ENCODE measurements at regions not wholly inside any gene's neighbourhood (a gene's known extent, or its start where the extent isn't known, plus 50 kb on each side); places are given as distances from the start of the nearest gene placed in this dataset.

GRCh38 chr9:115261656-115262081 lies 143.7 kb upstream of the TNC start:
- Mint-ChIP-seq H3K4me3 (no peak overlapping the region), H3K27me3 (peaks cover 7% of the 10 kb centered on the region), H3K4me1 (no peaks in the 10 kb centered on the region), H3K9me3 (no peaks in the 10 kb centered on the region), H3K27ac (no peak overlapping the region), H3K36me3 (ENCODE audit: low read depth) (no peaks in the 10 kb centered on the region)
- DNase-seq (no peak), ATAC-seq (no peak)

DNA sequence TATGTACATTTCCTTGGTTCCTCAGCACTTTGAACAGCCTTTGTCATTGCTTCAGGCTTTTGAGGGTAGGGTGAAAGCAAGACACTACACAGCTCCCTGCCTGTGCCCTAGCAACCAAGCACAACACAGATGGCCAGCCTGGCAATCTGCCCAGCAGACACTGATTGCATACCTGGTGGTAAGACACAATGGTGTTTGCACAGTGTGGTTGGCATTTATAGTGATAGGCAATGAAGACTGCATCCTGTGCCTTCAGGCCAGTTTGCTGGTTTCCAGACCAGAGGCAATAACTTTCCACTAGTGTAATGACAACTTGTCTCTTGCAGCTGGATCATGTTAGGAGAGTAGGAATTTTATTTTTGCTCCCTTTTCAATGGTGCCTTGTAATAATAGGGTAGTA lies 144.5 kb upstream of the TNC start:
- Mint-ChIP-seq H3K4me1 (no peaks in the 10 kb centered on the region), H3K9me3 (no peaks in the 10 kb centered on the region), H3K36me3 (ENCODE audit: low read depth) (no peaks in the 10 kb centered on the region), H3K4me3 (no peak overlapping the region), H3K27ac (no peak overlapping the region), H3K27me3 (peaks cover 4% of the 10 kb centered on the region)
- ATAC-seq (no peak), DNase-seq (no peak)

DNA sequence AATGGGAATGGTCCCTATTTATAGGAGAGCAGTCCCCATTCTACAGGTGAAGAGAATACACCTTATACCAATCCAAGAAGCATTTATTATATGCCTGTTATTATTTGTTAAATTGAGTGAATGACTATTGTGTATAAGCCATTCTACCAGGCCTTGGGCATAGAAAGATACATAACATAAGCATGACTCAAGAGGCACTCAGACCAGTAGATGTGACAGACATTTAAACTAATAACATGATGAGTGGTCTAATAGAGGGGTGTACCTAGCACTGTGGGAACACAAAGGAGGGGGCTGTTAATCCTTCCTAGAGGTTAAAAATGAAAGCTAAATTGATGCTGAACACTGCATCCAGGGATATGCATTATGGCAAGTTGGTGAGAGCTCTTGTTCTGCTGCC lies 145.0 kb upstream of the TNC start:
- peaks cover 4% of the 10 kb centered on the region for H3K27me3 Mint-ChIP-seq

GRCh38 chr9:115263371-115264075 lies 145.6 kb upstream of the TNC start:
- no peaks in the 10 kb centered on the region for H3K36me3 Mint-ChIP-seq (ENCODE audit: low read depth)
- H3K9me3 Mint-ChIP-seq: no peaks in the 10 kb centered on the region
- no peak overlapping the region for H3K27ac Mint-ChIP-seq
- no peak overlapping the region for H3K4me3 Mint-ChIP-seq
- DNase-seq: no peak
- H3K4me1 Mint-ChIP-seq: no peaks in the 10 kb centered on the region
- peaks cover 4% of the 10 kb centered on the region for H3K27me3 Mint-ChIP-seq
- no peak for ATAC-seq

More for the DNA sequence above, 145.0 kb upstream of the TNC start:
- Mint-ChIP-seq H3K4me3 (no peak overlapping the region), H3K36me3 (ENCODE audit: low read depth) (no peaks in the 10 kb centered on the region), H3K9me3 (no peaks in the 10 kb centered on the region), H3K27ac (no peak overlapping the region), H3K4me1 (no peaks in the 10 kb centered on the region)
- ATAC-seq (no peak), DNase-seq (no peak)

- Mint-ChIP-seq H3K4me1 (no peaks in the 10 kb centered on the region), H3K9me3 (no peaks in the 10 kb centered on the region), H3K36me3 (ENCODE audit: low read depth) (no peaks in the 10 kb centered on the region), H3K4me3 (no peak overlapping the region), H3K27ac (no peak overlapping the region), H3K27me3 (peaks cover 6% of the 10 kb centered on the region)
- ATAC-seq: no peak
- no peak for DNase-seq
Measured at GRCh38 chr9:115264313-115264712, 146.4 kb upstream of the TNC start.

GRCh38 chr9:115267790-115268189 lies 149.8 kb upstream of the TNC start:
- ATAC-seq (no peak), DNase-seq (no peak)
- H3K27ac Mint-ChIP-seq: no peak overlapping the region

DNA sequence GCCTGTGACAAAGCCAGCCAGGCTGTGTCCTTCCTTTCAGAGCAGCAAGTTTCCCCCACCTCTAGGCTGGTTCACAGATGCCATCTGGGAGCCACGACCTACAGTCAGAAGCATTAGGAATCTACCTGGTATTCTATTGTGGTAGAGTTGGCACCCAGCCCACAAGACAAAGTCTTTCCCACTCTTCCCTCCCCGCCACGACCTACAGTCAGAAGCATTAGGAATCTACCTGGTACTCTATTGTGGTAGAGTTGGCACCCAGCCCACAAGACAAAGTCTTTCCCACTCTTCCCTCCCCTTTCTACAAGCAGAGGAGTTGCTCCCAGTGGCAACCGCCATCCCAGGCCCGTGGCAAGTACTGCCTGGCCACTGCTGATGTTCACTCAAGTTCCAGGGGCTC lies 157.8 kb upstream of the TNC start:
- H3K4me3 Mint-ChIP-seq: no peak overlapping the region
- H3K4me1 Mint-ChIP-seq: no peaks in the 10 kb centered on the region
- no peak overlapping the region for H3K27ac Mint-ChIP-seq
- H3K36me3 Mint-ChIP-seq (ENCODE audit: low read depth): no peaks in the 10 kb centered on the region
- no peaks in the 10 kb centered on the region for H3K9me3 Mint-ChIP-seq
- peaks cover 12% of the 10 kb centered on the region for H3K27me3 Mint-ChIP-seq
- ATAC-seq (no peak), DNase-seq (no peak)

More at GRCh38 chr9:115267790-115268189, 149.8 kb upstream of the TNC start:
- no peak overlapping the region for H3K4me3 Mint-ChIP-seq
- H3K9me3 Mint-ChIP-seq: no peaks in the 10 kb centered on the region
- no peaks in the 10 kb centered on the region for H3K36me3 Mint-ChIP-seq (ENCODE audit: low read depth)
- H3K4me1 Mint-ChIP-seq: no peaks in the 10 kb centered on the region
- peaks cover 7% of the 10 kb centered on the region for H3K27me3 Mint-ChIP-seq

DNA sequence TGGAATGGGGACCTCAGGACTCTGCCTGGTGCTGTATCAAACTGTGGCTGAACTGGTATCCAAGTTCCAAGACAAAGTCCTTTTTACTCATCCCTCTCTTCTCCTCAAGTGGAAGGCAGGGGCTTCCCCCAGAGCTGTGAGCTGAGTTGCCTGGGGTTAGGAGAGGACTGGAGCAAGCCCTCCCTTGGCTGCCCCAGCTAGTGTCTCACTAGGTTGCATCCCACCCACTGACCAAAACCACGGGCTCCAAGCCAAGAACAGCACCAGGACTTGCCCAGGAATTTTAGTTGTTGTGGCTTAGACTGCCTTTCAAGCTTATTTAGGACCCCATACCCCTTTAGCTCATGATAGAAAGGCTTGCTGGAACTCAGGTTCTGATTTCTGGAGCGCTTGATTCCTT lies 158.7 kb upstream of the TNC start:
- Mint-ChIP-seq H3K4me1 (no peaks in the 10 kb centered on the region), H3K36me3 (ENCODE audit: low read depth) (no peaks in the 10 kb centered on the region), H3K27ac (no peak overlapping the region), H3K27me3 (peaks cover 12% of the 10 kb centered on the region), H3K4me3 (no peak overlapping the region), H3K9me3 (no peaks in the 10 kb centered on the region)
- DNase-seq (no peak), ATAC-seq (no peak)

GRCh38 chr9:115277301-115277700 lies 159.3 kb upstream of the TNC start:
- ATAC-seq (no peak), DNase-seq (no peak)
- Mint-ChIP-seq H3K27ac (no peak overlapping the region), H3K27me3 (peaks cover 12% of the 10 kb centered on the region), H3K4me3 (no peak overlapping the region), H3K4me1 (no peaks in the 10 kb centered on the region), H3K36me3 (ENCODE audit: low read depth) (no peaks in the 10 kb centered on the region), H3K9me3 (no peaks in the 10 kb centered on the region)

DNA sequence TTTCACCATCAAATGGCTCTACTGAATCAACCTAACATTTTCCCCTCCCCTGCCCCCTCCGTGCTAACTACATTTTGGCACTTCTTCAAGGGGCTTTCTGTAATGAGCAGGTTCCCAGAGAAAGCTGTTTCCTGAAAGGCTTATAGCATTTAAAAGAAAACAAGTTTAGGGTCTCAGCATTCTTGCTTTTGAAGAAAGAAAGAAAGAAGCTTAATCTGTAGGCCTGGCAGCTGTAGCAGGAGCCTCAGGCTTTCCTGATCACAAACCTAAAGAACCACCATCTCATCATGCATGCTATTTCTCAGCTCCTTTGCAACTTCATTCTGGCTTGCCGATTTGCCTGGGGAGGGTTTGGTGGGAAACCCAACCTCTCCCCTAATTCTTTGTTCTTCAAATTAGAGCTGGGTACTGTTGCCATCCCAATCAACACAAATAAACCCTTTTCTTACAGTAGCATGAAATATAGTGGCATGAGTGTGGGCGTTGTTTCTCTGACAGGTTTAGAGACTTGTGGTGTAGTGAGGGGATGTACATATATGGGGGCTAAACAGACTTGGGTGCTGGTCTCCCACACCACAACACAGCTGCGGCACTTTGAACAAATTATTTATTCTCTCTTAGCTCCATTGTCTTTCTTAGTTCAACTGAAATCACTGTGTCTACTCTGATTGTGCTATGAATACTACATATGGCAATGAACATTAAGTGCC lies 160.5 kb upstream of the TNC start:
- Mint-ChIP-seq H3K36me3 (ENCODE audit: low read depth) (no peaks in the 10 kb centered on the region), H3K27me3 (peaks cover 14% of the 10 kb centered on the region), H3K4me3 (no peak overlapping the region), H3K4me1 (no peaks in the 10 kb centered on the region), H3K27ac (no peak overlapping the region), H3K9me3 (no peaks in the 10 kb centered on the region)
- ATAC-seq (no peak), DNase-seq (no peak)

GRCh38 chr9:115283395-115283794 lies 165.4 kb upstream of the TNC start:
- DNase-seq: no peak
- H3K4me1 Mint-ChIP-seq: no peaks in the 10 kb centered on the region
- no peak overlapping the region for H3K27ac Mint-ChIP-seq
- no peak overlapping the region for H3K4me3 Mint-ChIP-seq
- no peaks in the 10 kb centered on the region for H3K9me3 Mint-ChIP-seq
- H3K27me3 Mint-ChIP-seq: peaks cover 9% of the 10 kb centered on the region
- no peak for ATAC-seq
- no peaks in the 10 kb centered on the region for H3K36me3 Mint-ChIP-seq (ENCODE audit: low read depth)

GRCh38 chr9:115285836-115286235 lies 167.9 kb upstream of the TNC start:
- no peaks in the 10 kb centered on the region for H3K4me1 Mint-ChIP-seq

DNA sequence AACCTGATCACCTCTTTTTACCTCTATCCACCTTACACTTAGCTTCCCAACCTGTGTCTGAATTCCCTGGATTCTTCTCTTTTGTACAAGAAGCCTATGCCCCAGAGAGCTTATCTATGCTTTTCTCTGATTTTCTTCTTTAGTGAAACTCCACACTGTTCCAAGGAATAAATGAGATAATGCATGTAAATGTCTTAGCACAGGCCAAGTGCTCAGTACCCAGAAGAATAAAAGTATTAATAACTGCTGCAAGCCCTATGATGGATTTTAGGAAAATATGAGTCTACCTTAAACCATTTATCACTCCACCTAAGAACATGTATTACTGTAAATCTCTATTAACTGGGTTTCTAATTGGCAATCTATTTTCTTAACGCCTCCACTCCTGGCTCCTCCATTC lies 168.5 kb upstream of the TNC start:
- Mint-ChIP-seq H3K4me1 (no peaks in the 10 kb centered on the region), H3K9me3 (peaks cover 3% of the 10 kb centered on the region), H3K27ac (no peak overlapping the region), H3K27me3 (peaks cover 4% of the 10 kb centered on the region), H3K4me3 (no peak overlapping the region), H3K36me3 (ENCODE audit: low read depth) (no peaks in the 10 kb centered on the region)
- DNase-seq (no peak), ATAC-seq (no peak)

More at GRCh38 chr9:115285836-115286235, 167.9 kb upstream of the TNC start:
- DNase-seq: no peak
- no peak for ATAC-seq
- Mint-ChIP-seq H3K27ac (no peak overlapping the region), H3K4me3 (no peak overlapping the region), H3K9me3 (peaks cover 3% of the 10 kb centered on the region), H3K27me3 (peaks cover 4% of the 10 kb centered on the region), H3K36me3 (ENCODE audit: low read depth) (no peaks in the 10 kb centered on the region)

DNA sequence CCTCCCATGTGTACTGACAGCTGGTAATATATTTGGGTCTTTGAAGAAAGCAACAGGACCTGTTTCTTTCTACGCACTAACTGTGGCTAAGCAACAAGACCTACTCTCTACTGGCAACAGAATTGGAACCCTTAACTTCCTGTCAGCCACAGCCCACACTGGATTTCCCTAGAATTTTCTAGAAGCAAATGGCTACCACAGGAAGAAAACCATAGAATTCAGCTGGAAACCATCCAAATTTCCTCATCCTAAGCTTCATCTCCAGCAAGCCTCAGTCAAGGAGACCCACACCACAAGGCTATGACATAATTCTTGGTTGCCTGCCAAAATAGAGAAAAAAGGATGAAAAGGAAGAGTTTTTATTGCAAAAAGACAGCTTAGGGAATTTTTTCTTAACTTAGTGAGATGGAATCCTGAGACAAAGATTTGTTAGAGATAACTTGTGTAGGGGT lies 171.8 kb upstream of the TNC start:
- no peak overlapping the region for H3K27ac Mint-ChIP-seq
- no peaks in the 10 kb centered on the region for H3K36me3 Mint-ChIP-seq (ENCODE audit: low read depth)
- ATAC-seq: no peak
- H3K9me3 Mint-ChIP-seq: peaks cover 3% of the 10 kb centered on the region
- no peak for DNase-seq
- H3K27me3 Mint-ChIP-seq: peaks cover 3% of the 10 kb centered on the region
- no peak overlapping the region for H3K4me3 Mint-ChIP-seq
- no peaks in the 10 kb centered on the region for H3K4me1 Mint-ChIP-seq

DNA sequence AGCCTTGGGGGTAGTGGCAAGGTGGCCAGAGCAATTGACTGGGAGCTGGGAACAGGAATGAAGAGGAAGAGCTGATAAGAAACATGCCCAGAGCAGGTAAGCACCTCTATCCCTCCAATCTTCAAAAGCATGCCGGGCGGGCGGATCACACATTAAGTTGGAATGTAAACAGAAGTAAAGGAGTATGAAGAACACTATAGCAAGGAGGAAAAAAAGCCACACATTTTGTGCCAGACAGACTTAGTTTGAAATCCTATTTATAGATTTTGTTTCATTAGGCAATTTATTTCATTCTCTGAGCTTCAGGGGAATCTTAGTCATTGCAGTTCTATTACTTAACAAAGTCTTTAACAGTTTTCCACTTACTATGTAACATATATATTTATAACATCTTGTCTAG lies 173.9 kb upstream of the TNC start:
- ATAC-seq (no peak), DNase-seq (no peak)
- Mint-ChIP-seq H3K36me3 (ENCODE audit: low read depth) (no peaks in the 10 kb centered on the region), H3K4me3 (no peak overlapping the region), H3K27ac (no peak overlapping the region), H3K4me1 (no peaks in the 10 kb centered on the region), H3K9me3 (peaks cover 3% of the 10 kb centered on the region), H3K27me3 (peaks cover 5% of the 10 kb centered on the region)
